HCT116 (cell line): ENCODE measurements at regions not wholly inside any gene's neighbourhood (a gene's known extent, or its start where the extent isn't known, plus 50 kb on each side); places are given as distances from the start of the nearest gene placed in this dataset.

Source experiments
- CEBPB ChIP-seq: IDR thresholded peaks from 2 replicates; pipeline ENCODE4 v1.6.1; 2012; ENCODE audit warnings: low read depth
- EZH2 ChIP-seq: fragments of 200-600 bp; sonication (generic); IDR thresholded peaks from 2 replicates; pipeline ENCODE4 v1.6.1; 2017; ENCODE audit warnings: antibody characterized with exemption, mixed run types
- EZH2phosphoT487 ChIP-seq: fragments of 200-600 bp; IDR thresholded peaks from 2 replicates; pipeline ENCODE4 v1.6.1; 2018; ENCODE audit warnings: antibody characterized with exemption, borderline replicate concordance
- FOSL1 ChIP-seq: IDR thresholded peaks from 2 replicates; pipeline ENCODE4 v1.6.1; 2012; ENCODE audit warnings: low read depth
- POLR2A ChIP-seq: IDR thresholded peaks from 2 replicates; pipeline ENCODE4 v1.7.0; 2011; ENCODE audit warnings: borderline replicate concordance; ENCODE audit not compliant: insufficient read depth, insufficient read length; ENCODE audit errors: extremely low read depth
- POLR2AphosphoS5 ChIP-seq: IDR thresholded peaks from 2 replicates; pipeline ENCODE4 v1.6.1; 2011; ENCODE audit warnings: mild to moderate bottlenecking, low read depth, low read length, moderate library complexity
- RAD21 ChIP-seq: IDR thresholded peaks from 2 replicates; pipeline ENCODE4 v1.6.1; 2012; ENCODE audit warnings: low read depth, mild to moderate bottlenecking
- REST ChIP-seq: IDR thresholded peaks from 2 replicates; pipeline ENCODE4 v1.6.1; 2012; ENCODE audit warnings: low read depth
- SIN3A ChIP-seq: IDR thresholded peaks from 2 replicates; pipeline ENCODE4 v1.6.1; 2012; ENCODE audit warnings: low read depth
- YY1 ChIP-seq: IDR thresholded peaks from 2 replicates; pipeline ENCODE4 v1.6.1; 2011; ENCODE audit warnings: low read length, low read depth, moderate library complexity, mild to moderate bottlenecking; ENCODE audit not compliant: insufficient replicate concordance; ENCODE audit errors: extremely low read depth
- ZFX ChIP-seq: fragments of 450-650 bp; IDR thresholded peaks from 2 replicates; pipeline ENCODE4 v1.6.1; 2017
- ZNF274 ChIP-seq: fragments of 200-500 bp; sonication (Bioruptor generic); IDR thresholded peaks from 2 replicates; pipeline ENCODE4 v1.6.1; 2014; ENCODE audit warnings: mild to moderate bottlenecking, low read depth, low read length, inconsistent platforms
- TF ChIP-seq, protein P1 (sequence below), 3 experiments: fragments of 200-600 bp in 1 of 3; sonication (generic) in 1 of 3; IDR thresholded peaks in 2 of 3; conservative IDR thresholded peaks in 1 of 3; 2 replicates each; pipeline ENCODE4 v1.5.1; 2012 to 2017; ENCODE audit warnings: low read depth in 2 of 3, low read length in 2 of 3, antibody characterized with exemption in 1 of 3, borderline replicate concordance in 1 of 3, control low read depth in 1 of 3, mild to moderate bottlenecking in 1 of 3, mixed read lengths in 1 of 3, mixed run types in 1 of 3, moderate library complexity in 1 of 3; ENCODE audit not compliant: insufficient read depth in 1 of 3
- TF ChIP-seq, protein P2 (sequence below): IDR thresholded peaks from 2 replicates; pipeline ENCODE4 v1.6.1; 2012

GRCh38 chr3:148246291-148246923 is 451.3 kb upstream of the AGTR1 start:
- TF ChIP-seq, protein P1, sequence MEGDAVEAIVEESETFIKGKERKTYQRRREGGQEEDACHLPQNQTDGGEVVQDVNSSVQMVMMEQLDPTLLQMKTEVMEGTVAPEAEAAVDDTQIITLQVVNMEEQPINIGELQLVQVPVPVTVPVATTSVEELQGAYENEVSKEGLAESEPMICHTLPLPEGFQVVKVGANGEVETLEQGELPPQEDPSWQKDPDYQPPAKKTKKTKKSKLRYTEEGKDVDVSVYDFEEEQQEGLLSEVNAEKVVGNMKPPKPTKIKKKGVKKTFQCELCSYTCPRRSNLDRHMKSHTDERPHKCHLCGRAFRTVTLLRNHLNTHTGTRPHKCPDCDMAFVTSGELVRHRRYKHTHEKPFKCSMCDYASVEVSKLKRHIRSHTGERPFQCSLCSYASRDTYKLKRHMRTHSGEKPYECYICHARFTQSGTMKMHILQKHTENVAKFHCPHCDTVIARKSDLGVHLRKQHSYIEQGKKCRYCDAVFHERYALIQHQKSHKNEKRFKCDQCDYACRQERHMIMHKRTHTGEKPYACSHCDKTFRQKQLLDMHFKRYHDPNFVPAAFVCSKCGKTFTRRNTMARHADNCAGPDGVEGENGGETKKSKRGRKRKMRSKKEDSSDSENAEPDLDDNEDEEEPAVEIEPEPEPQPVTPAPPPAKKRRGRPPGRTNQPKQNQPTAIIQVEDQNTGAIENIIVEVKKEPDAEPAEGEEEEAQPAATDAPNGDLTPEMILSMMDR (IDR thresholded peaks at IDR 0.05 in 2 of 3, conservative IDR thresholded peaks at IDR 0.05 in 1 of 3; ENCODE audit: borderline replicate concordance in 1 of 3, insufficient read depth in 1 of 3, low read depth in 2 of 3, low read length in 2 of 3), result no peak
- TF ChIP-seq SIN3A (no peak), EZH2 (no peak), ZNF274 (no peak), POLR2A (no peak), EZH2phosphoT487 (no peak), POLR2AphosphoS5 (no peak), REST (no peak), ZFX (no peak), CEBPB (no peak), FOSL1 (no peak), YY1 (no peak), RAD21 (no peak)
- TF ChIP-seq, protein P2, sequence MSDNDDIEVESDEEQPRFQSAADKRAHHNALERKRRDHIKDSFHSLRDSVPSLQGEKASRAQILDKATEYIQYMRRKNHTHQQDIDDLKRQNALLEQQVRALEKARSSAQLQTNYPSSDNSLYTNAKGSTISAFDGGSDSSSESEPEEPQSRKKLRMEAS, result no peak
